ENCODE measurements at regions not wholly inside any gene's neighbourhood (a gene's known extent, or its start where the extent isn't known, plus 50 kb on each side); places are given as distances from the start of the nearest gene placed in this dataset.

DNA sequence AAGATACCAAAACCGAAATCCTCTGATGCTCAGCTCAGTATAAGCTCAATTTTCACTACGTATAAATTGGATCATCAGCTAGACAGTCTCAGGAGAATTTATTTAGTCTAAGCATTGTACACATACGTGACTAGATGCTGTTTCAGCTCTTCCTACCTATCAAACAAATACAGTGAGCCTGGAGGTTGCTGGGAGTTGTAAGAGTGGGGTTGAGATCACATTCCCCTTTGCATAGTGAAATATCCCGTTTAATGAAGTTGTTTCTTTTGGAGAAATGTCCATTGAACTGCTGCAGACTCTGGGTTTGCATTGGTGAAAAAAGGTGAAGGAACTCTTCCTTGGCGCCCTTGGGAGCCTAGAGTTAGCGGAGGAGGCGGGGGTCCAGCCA is 68.9 kb upstream of the GJB6 start:
- TF ChIP-seq CTCF (IDR thresholded peaks at IDR 0.05) (no peak), POLR2A (IDR thresholded peaks at IDR 0.05) (no peak), POLR2AphosphoS5 (IDR thresholded peaks at IDR 0.05) (no peak)
